ENCODE measurements at regions not wholly inside any gene's neighbourhood (a gene's known extent, or its start where the extent isn't known, plus 50 kb on each side); places are given as distances from the start of the nearest gene placed in this dataset.

DNA sequence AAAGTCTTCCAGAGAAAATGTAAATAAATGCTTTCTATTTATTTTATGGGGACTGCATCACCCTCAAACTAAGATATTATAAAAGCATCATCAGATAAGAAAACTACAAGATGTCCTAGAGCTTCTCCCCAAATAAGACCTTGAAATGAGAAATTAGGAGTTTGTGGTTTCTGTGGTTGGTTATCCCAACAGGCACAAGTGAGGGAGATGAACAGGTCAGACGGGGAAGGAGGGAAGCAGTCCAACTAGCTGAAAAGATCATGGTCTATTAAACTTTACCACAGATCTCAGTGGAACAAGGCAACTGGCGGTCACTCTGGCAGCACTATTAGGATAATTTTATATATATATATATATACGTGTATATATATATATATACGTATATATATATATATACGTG, 319.3 kb upstream of the GRID2 start:
- Mint-ChIP-seq H3K4me1 (no peaks in the 10 kb centered on the region), H3K4me3 (peak overlapping the region in 1 of 7 donors; percentile 45), H3K36me3 (no peaks in the 10 kb centered on the region), H3K27ac (no peak overlapping the region), H3K27me3 (no peaks in the 10 kb centered on the region), H3K9me3 (peaks cover 0 to 9% (median 0%) of the 10 kb centered on the region in 5 donors)
- H3K9me3 ChIP-seq (ENCODE audit: low read length): no peaks in the 10 kb centered on the region
- no peak overlapping the region for H3K27ac ChIP-seq (ENCODE audit: low read depth, low read length)
- DNase-seq: no peak
- H3K4me1 ChIP-seq (ENCODE audit: insufficient read depth, low read length): no peaks in the 10 kb centered on the region
- H3K27me3 ChIP-seq (ENCODE audit: insufficient read depth, low read length, poor library complexity, severe bottlenecking): no peaks in the 10 kb centered on the region
- CTCF ChIA-PET: no interaction called here
- no peaks in the 10 kb centered on the region for H3K36me3 ChIP-seq (ENCODE audit: insufficient read depth, low read length)
- no peak overlapping the region for H3K4me3 ChIP-seq (ENCODE audit: low read length)
- POLR2A ChIA-PET: no interaction called here

DNA sequence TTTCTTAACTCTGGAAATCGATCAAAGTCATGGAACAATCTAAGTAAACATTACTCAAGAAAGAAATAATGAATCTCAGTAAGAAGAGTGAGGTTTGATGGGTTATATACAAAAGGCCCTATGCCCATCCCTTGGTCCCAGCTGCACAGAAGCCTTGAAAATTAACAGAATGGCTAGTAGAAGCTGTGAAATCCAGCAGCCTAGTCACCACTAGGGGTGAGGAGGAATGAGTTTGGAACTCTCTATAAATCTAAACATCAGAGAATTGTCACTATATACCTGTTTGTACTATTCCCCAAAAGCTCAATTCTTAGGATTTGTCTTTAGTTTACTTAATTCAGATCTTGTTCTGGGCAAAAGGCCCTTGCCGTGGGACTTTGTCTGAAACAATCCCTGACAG, 313.9 kb upstream of the GRID2 start:
- ChIA-PET CTCF (no interaction called here), POLR2A (no interaction called here)
- DNase-seq: no peak
- Mint-ChIP-seq H3K9me3 (peaks cover 0 to 17% (median 0%) of the 10 kb centered on the region in 5 donors), H3K4me3 (no peak overlapping the region), H3K27me3 (no peaks in the 10 kb centered on the region), H3K36me3 (no peaks in the 10 kb centered on the region), H3K4me1 (no peaks in the 10 kb centered on the region), H3K27ac (no peak overlapping the region)
- Histone ChIP-seq H3K27ac (ENCODE audit: low read depth, low read length) (no peak overlapping the region), H3K27me3 (ENCODE audit: insufficient read depth, low read length, poor library complexity, severe bottlenecking) (no peaks in the 10 kb centered on the region), H3K36me3 (ENCODE audit: insufficient read depth, low read length) (no peaks in the 10 kb centered on the region), H3K4me1 (ENCODE audit: insufficient read depth, low read length) (no peaks in the 10 kb centered on the region), H3K4me3 (ENCODE audit: low read length) (no peak overlapping the region), H3K9me3 (ENCODE audit: low read length) (no peaks in the 10 kb centered on the region)

DNA sequence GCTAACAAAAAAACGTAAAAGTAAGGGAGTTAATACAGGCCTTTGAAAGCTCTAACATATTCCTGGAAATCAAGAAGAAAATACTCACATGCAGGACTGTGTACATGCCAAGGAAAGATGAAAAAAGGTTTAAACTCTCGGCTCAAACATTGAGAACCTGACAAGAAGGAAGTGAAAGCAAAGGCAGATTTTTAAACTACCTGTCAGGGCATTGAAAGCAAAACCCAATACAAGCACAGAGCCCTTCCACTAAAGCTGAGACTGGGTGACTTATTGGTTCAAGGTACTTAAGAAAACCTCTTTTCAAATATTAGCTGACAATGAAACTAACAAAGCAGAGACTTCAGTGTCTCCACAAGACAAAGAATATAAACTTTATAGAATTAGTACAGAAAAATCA, 313.0 kb upstream of the GRID2 start:
- POLR2A ChIA-PET: no interaction called here
- Mint-ChIP-seq H3K27ac (no peak overlapping the region), H3K4me3 (no peak overlapping the region), H3K36me3 (no peaks in the 10 kb centered on the region), H3K27me3 (no peaks in the 10 kb centered on the region), H3K4me1 (no peaks in the 10 kb centered on the region), H3K9me3 (peaks cover 0 to 17% (median 0%) of the 10 kb centered on the region in 5 donors)
- Histone ChIP-seq H3K27ac (ENCODE audit: low read depth, low read length) (no peak overlapping the region), H3K4me3 (ENCODE audit: low read length) (no peak overlapping the region), H3K4me1 (ENCODE audit: insufficient read depth, low read length) (no peaks in the 10 kb centered on the region), H3K27me3 (ENCODE audit: insufficient read depth, low read length, poor library complexity, severe bottlenecking) (no peaks in the 10 kb centered on the region), H3K9me3 (ENCODE audit: low read length) (no peaks in the 10 kb centered on the region), H3K36me3 (ENCODE audit: insufficient read depth, low read length) (no peaks in the 10 kb centered on the region)
- DNase-seq: no peak
- CTCF ChIA-PET: no interaction called here

DNA sequence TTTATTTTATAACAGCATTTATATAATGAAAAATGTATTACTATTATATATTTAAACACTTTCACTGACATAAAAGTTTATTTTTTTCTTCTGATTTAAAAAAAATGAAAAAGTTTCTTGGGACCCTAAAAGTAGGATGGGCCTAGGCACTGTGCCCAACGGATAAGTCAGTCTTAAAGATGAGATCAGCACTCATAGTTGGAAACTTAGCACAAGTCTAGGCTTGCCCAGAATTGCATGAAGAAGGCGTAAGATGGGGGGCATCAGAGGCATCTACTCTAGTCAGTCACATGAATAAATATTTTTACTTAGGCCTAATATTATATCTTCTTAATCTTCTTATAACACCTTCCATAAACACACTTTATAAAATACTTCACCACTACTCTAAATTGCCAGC, 306.7 kb upstream of the GRID2 start:
- no peak overlapping the region for H3K27ac ChIP-seq (ENCODE audit: low read depth, low read length)
- H3K4me3 Mint-ChIP-seq: no peak overlapping the region
- no peaks in the 10 kb centered on the region for H3K4me1 Mint-ChIP-seq
- POLR2A ChIA-PET: no interaction called here
- no peak overlapping the region for H3K4me3 ChIP-seq (ENCODE audit: low read length)
- H3K4me1 ChIP-seq (ENCODE audit: insufficient read depth, low read length): no peaks in the 10 kb centered on the region
- H3K36me3 ChIP-seq (ENCODE audit: insufficient read depth, low read length): no peaks in the 10 kb centered on the region
- no peak overlapping the region for H3K27ac Mint-ChIP-seq
- no peaks in the 10 kb centered on the region for H3K9me3 ChIP-seq (ENCODE audit: low read length)
- CTCF ChIA-PET: no interaction called here
- H3K27me3 ChIP-seq (ENCODE audit: insufficient read depth, low read length, poor library complexity, severe bottlenecking): no peaks in the 10 kb centered on the region
- no peaks in the 10 kb centered on the region for H3K27me3 Mint-ChIP-seq
- DNase-seq: no peak
- H3K9me3 Mint-ChIP-seq: peaks cover 0 to 17% (median 4%) of the 10 kb centered on the region in 5 donors
- H3K36me3 Mint-ChIP-seq: no peaks in the 10 kb centered on the region

DNA sequence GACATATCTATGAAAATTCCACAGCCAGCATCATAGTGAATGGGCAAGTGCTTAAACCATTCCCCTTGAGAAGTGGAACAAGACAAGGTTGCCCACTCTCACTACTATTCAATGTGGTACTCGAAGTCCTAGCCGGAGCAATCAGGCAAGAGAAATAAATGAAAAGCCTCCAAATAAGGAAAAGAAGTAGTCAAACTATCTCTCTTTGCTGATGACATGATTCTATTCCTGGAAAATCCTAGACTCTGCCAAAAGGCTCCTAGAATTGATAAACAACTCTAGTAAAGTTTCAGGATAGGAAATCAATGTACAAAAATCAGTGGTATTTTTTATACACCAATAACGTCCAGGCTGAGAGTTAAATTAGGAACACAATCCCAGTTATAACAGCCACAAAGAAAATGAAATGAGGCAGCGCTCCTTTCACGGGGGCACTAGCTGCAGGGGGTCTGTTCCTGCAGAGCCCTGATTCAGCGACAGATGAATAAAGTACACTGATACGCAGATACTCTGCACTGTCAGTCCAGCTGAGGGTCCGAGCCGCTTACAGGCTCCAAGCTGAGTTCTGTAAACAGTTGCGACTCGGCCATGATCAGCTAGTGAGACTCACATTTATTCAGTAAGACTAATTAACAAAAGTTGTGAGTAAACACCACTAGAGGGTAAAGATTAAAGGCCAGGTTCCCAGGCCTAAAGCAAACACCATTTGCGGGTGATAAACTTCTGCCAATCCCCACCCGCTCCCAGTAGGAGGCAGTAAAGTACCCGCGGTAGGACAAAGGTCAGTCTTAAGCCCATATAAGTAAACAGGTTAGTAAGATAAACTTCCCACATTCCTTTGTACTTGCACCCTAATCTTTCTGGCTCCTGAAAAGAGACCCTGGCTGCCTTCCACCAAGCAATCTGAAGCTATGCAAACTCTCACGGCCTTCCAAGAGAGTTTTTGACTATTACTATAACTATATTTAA, 290.6 kb upstream of the GRID2 start:
- POLR2A ChIA-PET: no interaction called here
- no peaks in the 10 kb centered on the region for H3K36me3 ChIP-seq (ENCODE audit: insufficient read depth, low read length)
- no peak overlapping the region for H3K4me3 Mint-ChIP-seq
- H3K4me1 Mint-ChIP-seq: no peaks in the 10 kb centered on the region
- no peak for DNase-seq
- H3K27me3 Mint-ChIP-seq: peaks cover 0 to 1% of the 10 kb centered on the region in 2 donors
- no peak overlapping the region for H3K27ac ChIP-seq (ENCODE audit: low read depth, low read length)
- H3K9me3 ChIP-seq (ENCODE audit: low read length): no peaks in the 10 kb centered on the region
- CTCF ChIA-PET: no interaction called here
- H3K4me3 ChIP-seq (ENCODE audit: low read length): no peak overlapping the region
- no peaks in the 10 kb centered on the region for H3K36me3 Mint-ChIP-seq
- no peaks in the 10 kb centered on the region for H3K27me3 ChIP-seq (ENCODE audit: insufficient read depth, low read length, poor library complexity, severe bottlenecking)
- H3K9me3 Mint-ChIP-seq: peaks cover 0 to 24% (median 5%) of the 10 kb centered on the region in 5 donors
- no peak overlapping the region for H3K27ac Mint-ChIP-seq
- no peaks in the 10 kb centered on the region for H3K4me1 ChIP-seq (ENCODE audit: insufficient read depth, low read length)

DNA sequence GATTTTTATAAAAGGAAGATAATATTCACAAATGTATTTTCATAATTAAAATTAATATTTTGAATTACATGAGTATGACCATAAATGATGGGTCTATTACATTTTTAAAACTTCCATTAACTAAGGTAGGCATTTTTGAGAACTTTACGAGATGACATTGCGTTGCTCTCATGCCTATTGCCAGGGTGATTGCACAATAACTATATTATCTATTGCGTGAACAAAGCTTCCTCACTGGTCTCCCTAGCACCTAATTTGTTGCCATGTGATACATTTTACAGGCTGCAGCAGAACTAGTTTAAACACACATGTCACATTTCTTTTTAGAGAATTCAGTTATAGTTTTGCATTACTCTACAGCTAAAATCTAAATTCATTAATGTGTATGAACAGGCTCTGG, 289.7 kb upstream of the GRID2 start:
- no peak for DNase-seq
- Mint-ChIP-seq H3K27ac (no peak overlapping the region), H3K4me3 (no peak overlapping the region), H3K36me3 (no peaks in the 10 kb centered on the region), H3K4me1 (no peaks in the 10 kb centered on the region), H3K27me3 (peaks cover 0 to 1% of the 10 kb centered on the region in 2 donors), H3K9me3 (peaks cover 0 to 24% (median 5%) of the 10 kb centered on the region in 5 donors)
- POLR2A ChIA-PET: no interaction called here
- Histone ChIP-seq H3K9me3 (ENCODE audit: low read length) (no peaks in the 10 kb centered on the region), H3K36me3 (ENCODE audit: insufficient read depth, low read length) (no peaks in the 10 kb centered on the region), H3K4me1 (ENCODE audit: insufficient read depth, low read length) (no peaks in the 10 kb centered on the region), H3K27ac (ENCODE audit: low read depth, low read length) (no peak overlapping the region), H3K27me3 (ENCODE audit: insufficient read depth, low read length, poor library complexity, severe bottlenecking) (no peaks in the 10 kb centered on the region), H3K4me3 (ENCODE audit: low read length) (no peak overlapping the region)
- CTCF ChIA-PET: no interaction called here

DNA sequence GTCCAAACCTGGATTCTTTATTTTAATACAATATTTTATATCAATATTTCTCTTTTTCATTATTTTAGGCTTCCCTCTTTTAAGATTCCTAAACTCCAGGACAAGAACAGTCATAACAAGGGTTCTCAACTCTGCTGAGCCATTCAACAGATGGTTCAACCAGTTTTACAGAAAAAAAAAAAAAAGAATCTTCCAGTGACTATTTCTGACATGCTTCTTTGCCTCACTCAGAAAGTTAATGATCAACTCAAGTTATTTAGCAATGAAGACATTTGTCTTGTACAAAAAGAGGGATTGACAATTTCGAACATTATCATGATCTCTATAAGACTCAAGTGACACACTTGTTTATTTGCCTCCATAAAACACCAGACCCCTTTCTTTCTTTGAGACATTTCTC, 282.6 kb upstream of the GRID2 start:
- Histone ChIP-seq H3K36me3 (ENCODE audit: insufficient read depth, low read length) (no peaks in the 10 kb centered on the region), H3K9me3 (ENCODE audit: low read length) (no peaks in the 10 kb centered on the region), H3K4me3 (ENCODE audit: low read length) (no peak overlapping the region), H3K4me1 (ENCODE audit: insufficient read depth, low read length) (no peaks in the 10 kb centered on the region), H3K27me3 (ENCODE audit: insufficient read depth, low read length, poor library complexity, severe bottlenecking) (no peaks in the 10 kb centered on the region), H3K27ac (ENCODE audit: low read depth, low read length) (no peak overlapping the region)
- Mint-ChIP-seq H3K4me3 (no peak overlapping the region), H3K27me3 (peaks cover 0 to 1% of the 10 kb centered on the region in 2 donors), H3K27ac (no peak overlapping the region), H3K9me3 (peaks cover 2 to 11% (median 5%) of the 10 kb centered on the region in 5 donors), H3K4me1 (no peaks in the 10 kb centered on the region), H3K36me3 (no peaks in the 10 kb centered on the region)
- ChIA-PET CTCF (no interaction called here), POLR2A (no interaction called here)
- DNase-seq: no peak

DNA sequence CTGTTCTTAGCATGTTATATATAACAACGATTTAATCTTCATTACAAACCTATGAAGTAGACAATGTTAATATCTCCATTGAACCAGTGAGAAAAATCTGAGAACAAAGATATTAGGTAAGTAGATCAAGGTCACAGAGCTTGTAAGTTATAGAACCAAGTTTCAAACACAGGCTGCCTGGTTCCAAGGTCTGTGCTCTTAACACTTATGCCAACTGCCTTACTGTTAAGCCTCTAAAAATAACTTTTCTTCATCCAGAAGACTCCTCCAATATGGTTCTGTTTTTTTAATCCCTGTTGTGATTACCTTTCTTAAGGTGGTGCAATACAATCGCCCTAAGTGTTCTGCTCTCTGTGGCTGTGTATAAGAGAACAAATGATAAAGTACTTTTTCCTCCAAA, 282.0 kb upstream of the GRID2 start:
- no peaks in the 10 kb centered on the region for H3K36me3 Mint-ChIP-seq
- H3K4me3 ChIP-seq (ENCODE audit: low read length): no peak overlapping the region
- no peak overlapping the region for H3K27ac Mint-ChIP-seq
- CTCF ChIA-PET: no interaction called here
- no peaks in the 10 kb centered on the region for H3K27me3 ChIP-seq (ENCODE audit: insufficient read depth, low read length, poor library complexity, severe bottlenecking)
- H3K4me1 ChIP-seq (ENCODE audit: insufficient read depth, low read length): no peaks in the 10 kb centered on the region
- H3K9me3 ChIP-seq (ENCODE audit: low read length): no peaks in the 10 kb centered on the region
- H3K4me3 Mint-ChIP-seq: no peak overlapping the region
- POLR2A ChIA-PET: no interaction called here
- DNase-seq: no peak
- H3K27ac ChIP-seq (ENCODE audit: low read depth, low read length): no peak overlapping the region
- H3K36me3 ChIP-seq (ENCODE audit: insufficient read depth, low read length): no peaks in the 10 kb centered on the region
- no peaks in the 10 kb centered on the region for H3K4me1 Mint-ChIP-seq
- peaks cover 0 to 1% of the 10 kb centered on the region in 2 donors for H3K27me3 Mint-ChIP-seq
- peaks cover 2 to 11% (median 5%) of the 10 kb centered on the region in 5 donors for H3K9me3 Mint-ChIP-seq

Data from CD8-positive, alpha-beta memory T cell (primary cell).